SK-N-SH treated with all-trans-retinoic acid at 6 μM for 48 hours (cell line): ENCODE measurements at regions not wholly inside any gene's neighbourhood (a gene's known extent, or its start where the extent isn't known, plus 50 kb on each side); places are given as distances from the start of the nearest gene placed in this dataset.

Experiments
- ARNTL ChIP-seq: fragments of 450-650 bp; formaldehyde crosslinking; IDR thresholded peaks from 2 replicates; pipeline ENCODE4 v1.5.0; 2020; ENCODE audit warnings: low read depth, mild to moderate bottlenecking, moderate library complexity, borderline replicate concordance
- CREB5 ChIP-seq: fragments of 250-450 bp; sonication (Bioruptor Pico); IDR thresholded peaks from 2 replicates; pipeline ENCODE4 v1.5.1; 2020; ENCODE audit warnings: low read depth, mild to moderate bottlenecking, moderate library complexity
- CSRNP3 ChIP-seq: fragments of 250-450 bp; sonication (Bioruptor Pico); IDR thresholded peaks from 2 replicates; pipeline ENCODE4 v1.5.1; 2021; ENCODE audit warnings: mild to moderate bottlenecking, moderate library complexity
- GLIS3 ChIP-seq: fragments of 250-450 bp; sonication (Bioruptor Pico); IDR thresholded peaks from 2 replicates; pipeline ENCODE4 v1.5.0; 2020; ENCODE audit warnings: mild to moderate bottlenecking, moderate library complexity
- ISL1 ChIP-seq: fragments of 250-450 bp; sonication (Bioruptor Pico); IDR thresholded peaks from 2 replicates; pipeline ENCODE4 v2.1.2; 2022; ENCODE audit warnings: mild to moderate bottlenecking, moderate library complexity
- OSR1 ChIP-seq: fragments of 250-450 bp; sonication (Bioruptor Pico); IDR thresholded peaks from 2 replicates; pipeline ENCODE4 v1.8.0; 2022; ENCODE audit warnings: moderate library complexity, mild to moderate bottlenecking, inconsistent platforms
- POU6F1 ChIP-seq: fragments of 250-450 bp; sonication (Bioruptor Pico); IDR thresholded peaks from 2 replicates; pipeline ENCODE4 v1.8.0; 2021; ENCODE audit warnings: low read depth, mild to moderate bottlenecking, moderate library complexity, borderline replicate concordance
- ZFP30 ChIP-seq: fragments of 450-650 bp; formaldehyde crosslinking; IDR thresholded peaks from 2 replicates; pipeline ENCODE4 v1.5.0; 2022; ENCODE audit warnings: mild to moderate bottlenecking, moderate library complexity
- ZNF565 ChIP-seq: fragments of 450-650 bp; formaldehyde crosslinking; conservative IDR thresholded peaks from 2 replicates; pipeline ENCODE4 v1.5.0; 2020; ENCODE audit warnings: low read depth, mild to moderate bottlenecking, moderate library complexity
- ZNF70 ChIP-seq: fragments of 450-650 bp; formaldehyde crosslinking; IDR thresholded peaks from 2 replicates; pipeline ENCODE4 v1.5.0; 2020; ENCODE audit warnings: mild to moderate bottlenecking, moderate library complexity
- ZNF8 ChIP-seq: fragments of 450-650 bp; formaldehyde crosslinking; IDR thresholded peaks from 2 replicates; pipeline ENCODE4 v1.5.0; 2020; ENCODE audit warnings: mild to moderate bottlenecking, moderate library complexity

GRCh38 chr16:85288869-85289660 lies 176.8 kb upstream of the CIBAR2 start:
- TF ChIP-seq POU6F1 = no peak
- TF ChIP-seq ISL1 = no peak
- TF ChIP-seq ZNF565 (CRISPR knock-in tag) = no peak
- TF ChIP-seq OSR1 (CRISPR knock-in tag) = no peak
- no peak for TF ChIP-seq CREB5 (CRISPR knock-in tag)
- TF ChIP-seq ARNTL (CRISPR knock-in tag) = no peak
- no peak for TF ChIP-seq ZNF8 (CRISPR knock-in tag)
- no peak for TF ChIP-seq CSRNP3 (CRISPR knock-in tag)
- TF ChIP-seq ZNF70 = no peak
- TF ChIP-seq GLIS3 (CRISPR knock-in tag) = no peak
- TF ChIP-seq ZFP30 (CRISPR knock-in tag) = no peak
